ENCODE measurements at regions not wholly inside any gene's neighbourhood (a gene's known extent, or its start where the extent isn't known, plus 50 kb on each side); places are given as distances from the start of the nearest gene placed in this dataset.
"Not testable (repeated sequence)": the region's sequence is repeated elsewhere in the genome, so short reads cannot be mapped to it uniquely, and the experiment has no call there.

GRCh38 chr13:69094485-69094884 lies 1013.1 kb upstream of the ATXN8OS start:
- DNase-seq (ENCODE audit: low spot score), result no peak

DNA sequence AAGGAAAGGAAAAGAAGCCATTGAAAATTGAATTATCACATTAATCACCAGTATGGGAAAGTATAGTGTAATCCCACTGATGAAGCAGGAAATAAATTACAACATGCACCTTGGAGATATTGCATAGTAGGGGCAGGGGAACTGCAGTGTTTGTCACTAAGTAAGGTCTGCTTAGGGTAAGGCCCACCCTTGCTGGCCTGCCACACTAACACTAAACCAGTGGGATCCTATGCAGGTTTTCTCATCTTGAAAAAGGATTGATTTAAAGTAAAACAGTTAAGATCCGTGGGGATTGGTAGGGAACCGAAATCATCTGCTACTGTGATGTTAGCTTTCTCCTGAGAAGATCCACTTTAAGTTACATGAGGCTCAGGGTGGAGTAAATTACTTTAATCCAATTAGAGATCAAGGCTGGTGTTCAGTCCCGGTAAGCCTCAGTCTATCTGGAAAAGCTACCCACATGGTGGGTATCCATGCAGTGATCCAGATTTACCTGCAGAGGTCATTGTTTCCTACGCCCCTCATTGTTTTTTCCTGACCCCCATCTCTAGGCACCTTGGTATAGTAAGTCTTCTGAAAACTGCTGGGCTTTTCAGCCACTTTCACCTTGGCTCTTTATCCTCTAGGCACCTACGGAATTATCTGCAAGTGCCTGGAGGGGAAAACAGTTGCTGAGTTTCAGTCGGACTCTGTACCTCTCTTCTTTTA lies 1014.9 kb upstream of the ATXN8OS start:
- no peak for DNase-seq (ENCODE audit: low spot score)

- peak; percentile 43 for DNase-seq (ENCODE audit: low spot score)
Observed at GRCh38 chr13:69077267-69077666, 1030.4 kb upstream of the ATXN8OS start.

DNA sequence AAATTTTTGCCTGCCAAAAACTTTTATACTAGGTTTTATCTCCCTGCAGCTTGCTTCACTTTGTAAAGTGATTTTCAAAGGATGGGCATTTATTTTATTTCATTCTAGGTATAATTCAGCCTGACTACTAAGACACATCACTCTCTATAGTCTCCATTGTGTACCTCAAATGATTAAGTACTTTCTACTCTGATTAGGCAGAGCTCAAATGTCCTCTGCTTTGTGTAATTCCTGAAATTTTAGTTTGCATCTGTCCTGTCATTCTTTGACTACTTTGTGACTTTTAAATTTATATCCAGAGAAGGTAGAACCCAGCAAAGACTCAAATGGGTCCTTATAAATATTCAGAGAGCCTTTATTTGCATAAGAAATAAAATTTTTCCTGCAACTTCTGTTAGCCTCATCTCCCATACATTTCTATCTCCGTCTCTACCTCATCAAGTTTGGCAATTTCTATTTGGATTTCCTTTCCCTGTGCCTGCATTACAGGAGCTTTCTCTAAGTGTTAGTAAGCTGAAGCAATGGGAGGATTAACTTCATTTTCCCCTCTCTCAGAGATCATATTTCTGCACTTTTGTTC lies 1038.0 kb upstream of the ATXN8OS start:
- DNase-seq (ENCODE audit: low spot score), result no peak

GRCh38 chr13:69050696-69051095 lies 1056.9 kb upstream of the ATXN8OS start:
- no peak for DNase-seq (ENCODE audit: low spot score)

GRCh38 chr13:69044629-69045028 lies 1063.0 kb upstream of the ATXN8OS start:
- DNase-seq (ENCODE audit: low spot score), result no peak

DNA sequence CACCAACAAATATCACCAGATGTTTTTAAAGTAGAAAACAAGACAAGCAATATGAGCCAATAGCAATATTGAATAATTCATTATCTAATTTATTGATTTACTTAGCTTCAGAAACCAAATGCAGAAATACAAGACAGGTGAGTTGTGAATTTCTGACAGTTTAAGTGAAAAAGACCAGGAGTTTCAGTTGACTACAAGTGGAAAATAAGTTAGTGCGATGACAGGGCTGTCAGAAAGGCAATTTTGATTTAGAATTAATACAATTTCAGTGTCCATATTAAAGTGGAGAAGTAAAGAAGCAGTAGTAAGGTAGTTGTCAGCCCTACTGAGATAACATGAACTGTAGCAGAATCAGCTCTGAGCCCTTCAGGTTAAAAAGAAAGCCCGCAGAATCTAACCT lies 1066.7 kb upstream of the ATXN8OS start:
- no peak for DNase-seq (ENCODE audit: low spot score)

GRCh38 chr13:69035771-69036170 lies 1071.9 kb upstream of the ATXN8OS start:
- DNase-seq (ENCODE audit: low spot score), result no peak

DNA sequence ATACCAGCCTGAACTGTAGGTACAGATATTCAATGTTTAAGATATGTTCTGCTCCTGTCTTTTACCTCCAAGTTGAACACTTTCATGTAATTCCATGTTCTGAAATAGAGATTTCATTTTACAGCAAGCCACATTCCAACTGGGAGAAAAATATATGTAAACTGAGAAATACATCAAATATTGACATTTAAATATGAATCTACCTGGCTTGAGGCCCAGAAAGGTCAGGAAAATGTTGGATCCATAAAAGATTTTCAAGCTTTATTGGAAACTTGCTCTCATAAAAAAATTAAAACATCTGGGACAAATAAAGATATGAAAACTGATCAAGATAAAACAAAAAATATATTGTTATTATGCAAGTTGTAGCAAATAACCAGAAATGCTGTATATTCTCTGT lies 1078.7 kb upstream of the ATXN8OS start:
- no peak for DNase-seq (ENCODE audit: low spot score)

GRCh38 chr13:69020120-69020519 lies 1087.5 kb upstream of the ATXN8OS start:
- DNase-seq (ENCODE audit: low spot score), result no peak

DNA sequence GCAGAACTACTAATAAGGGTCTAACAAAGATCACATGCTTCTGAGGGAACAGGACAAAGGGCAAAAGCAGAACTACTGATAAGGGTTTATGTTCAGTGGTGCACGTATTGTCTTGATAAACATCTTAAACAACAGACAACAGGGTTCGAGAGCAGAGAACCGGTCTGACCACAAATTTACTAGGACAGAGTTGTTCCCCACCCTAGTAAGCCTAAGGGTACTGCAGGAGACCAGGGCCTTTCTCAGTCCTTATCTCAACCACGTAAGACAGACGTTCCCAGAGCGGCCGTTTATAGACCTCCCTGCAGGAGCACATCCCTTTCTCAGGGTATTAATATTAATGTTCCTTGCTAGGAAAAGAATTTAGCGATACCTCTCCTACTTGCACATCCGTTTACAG lies 1089.5 kb upstream of the ATXN8OS start:
- DNase-seq (ENCODE audit: low spot score), result not testable (repeated sequence)

GRCh38 chr13:69010789-69011188 lies 1096.8 kb upstream of the ATXN8OS start:
- no peak for DNase-seq (ENCODE audit: low spot score)

DNA sequence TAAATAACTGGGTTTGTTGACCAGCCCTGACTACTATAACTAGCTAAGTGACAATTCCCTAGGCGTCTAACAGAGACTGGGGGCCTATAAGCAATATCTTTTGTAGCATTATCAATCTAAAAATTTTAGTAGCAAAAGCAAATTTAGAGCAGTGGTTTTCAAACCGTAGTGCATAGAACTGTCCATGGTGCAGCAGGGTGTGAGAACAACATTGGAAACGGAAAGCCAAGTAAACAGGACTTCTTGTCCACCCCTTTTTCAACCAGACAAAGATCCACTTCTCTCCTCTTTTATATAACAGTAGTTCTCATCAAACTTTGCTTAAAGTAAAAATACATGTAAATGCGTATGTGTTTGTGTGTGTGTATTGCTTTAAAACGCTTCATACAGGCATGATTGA lies 1099.1 kb upstream of the ATXN8OS start:
- no peak for DNase-seq (ENCODE audit: low spot score)

DNA sequence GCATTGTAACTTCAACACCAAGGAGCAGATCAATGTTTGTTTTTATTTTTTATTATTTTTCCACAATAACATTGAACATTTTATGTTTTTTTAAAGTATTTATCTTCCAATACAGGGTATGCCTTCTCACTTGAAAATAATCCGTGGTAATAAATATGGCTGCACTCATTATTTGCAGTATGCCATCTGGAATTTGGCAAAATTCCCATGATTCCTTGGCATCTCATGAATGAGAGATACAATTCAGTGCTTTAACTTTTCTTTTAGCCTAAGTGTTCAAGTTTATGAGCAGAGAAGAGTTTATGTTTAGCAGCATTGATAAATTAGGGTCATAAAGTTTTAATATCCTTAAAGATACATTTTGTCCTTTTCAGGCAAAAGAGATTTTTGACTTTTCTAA lies 1109.6 kb upstream of the ATXN8OS start:
- DNase-seq (ENCODE audit: low spot score), result no peak

DNA sequence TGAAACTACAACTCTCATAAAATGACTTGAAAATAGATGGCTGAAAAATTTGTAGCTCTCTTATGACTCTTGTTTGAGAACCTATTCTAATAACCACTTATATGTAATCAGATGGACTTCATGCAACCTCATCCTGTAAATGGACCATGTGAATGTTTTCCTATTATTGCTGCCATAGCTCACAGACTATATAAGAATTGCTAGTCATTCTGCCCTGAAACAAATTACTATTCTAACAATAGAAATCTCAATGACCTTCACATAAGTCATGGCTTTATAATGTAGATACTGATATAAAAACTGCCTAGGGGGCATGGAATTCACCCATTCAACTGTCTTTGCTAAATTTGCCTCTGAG lies 1111.0 kb upstream of the ATXN8OS start:
- no peak for DNase-seq (ENCODE audit: low spot score)

DNA sequence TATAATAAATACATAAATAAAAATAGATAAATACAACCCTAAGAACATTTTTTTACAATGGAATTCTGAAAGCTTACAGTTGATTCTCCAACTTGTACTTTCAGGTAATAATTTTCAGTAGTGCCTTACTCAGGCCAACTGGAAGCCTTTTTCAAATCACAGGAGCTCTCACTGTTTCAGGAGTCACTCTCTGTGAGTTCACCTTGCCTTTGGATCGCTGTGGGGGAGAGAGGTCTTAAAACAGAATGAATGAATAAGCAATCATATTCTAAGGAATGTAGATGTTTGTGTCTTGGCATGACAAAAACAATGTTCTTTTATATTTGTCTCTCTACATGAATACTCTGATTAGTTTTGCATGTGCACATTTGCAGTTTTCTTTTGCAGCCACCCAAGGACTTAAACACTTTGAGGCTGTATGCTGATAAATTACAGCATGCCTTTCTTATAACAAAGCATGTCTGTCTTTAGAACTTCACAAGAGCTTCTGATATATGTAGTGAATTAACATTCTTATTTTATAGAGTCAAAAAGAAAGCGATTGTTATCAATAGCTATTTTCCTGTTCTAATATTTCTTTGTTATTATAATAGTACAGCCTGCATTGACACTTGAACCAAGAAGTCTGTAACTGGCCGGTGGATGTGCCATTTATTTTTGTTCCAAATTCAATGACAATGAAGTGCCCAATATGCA lies 1111.5 kb upstream of the ATXN8OS start:
- DNase-seq (ENCODE audit: low spot score), result no peak

- DNase-seq (ENCODE audit: low spot score), result no peak
Observed at GRCh38 chr13:68993154-68993553, 1114.5 kb upstream of the ATXN8OS start.

- DNase-seq (ENCODE audit: low spot score), result no peak
Observed at GRCh38 chr13:68988176-68988575, 1119.5 kb upstream of the ATXN8OS start.

GRCh38 chr13:68987585-68987984 lies 1120.0 kb upstream of the ATXN8OS start:
- no peak for DNase-seq (ENCODE audit: low spot score)

- DNase-seq (ENCODE audit: low spot score), result no peak
Observed at GRCh38 chr13:68984688-68985319, 1122.8 kb upstream of the ATXN8OS start.

DNA sequence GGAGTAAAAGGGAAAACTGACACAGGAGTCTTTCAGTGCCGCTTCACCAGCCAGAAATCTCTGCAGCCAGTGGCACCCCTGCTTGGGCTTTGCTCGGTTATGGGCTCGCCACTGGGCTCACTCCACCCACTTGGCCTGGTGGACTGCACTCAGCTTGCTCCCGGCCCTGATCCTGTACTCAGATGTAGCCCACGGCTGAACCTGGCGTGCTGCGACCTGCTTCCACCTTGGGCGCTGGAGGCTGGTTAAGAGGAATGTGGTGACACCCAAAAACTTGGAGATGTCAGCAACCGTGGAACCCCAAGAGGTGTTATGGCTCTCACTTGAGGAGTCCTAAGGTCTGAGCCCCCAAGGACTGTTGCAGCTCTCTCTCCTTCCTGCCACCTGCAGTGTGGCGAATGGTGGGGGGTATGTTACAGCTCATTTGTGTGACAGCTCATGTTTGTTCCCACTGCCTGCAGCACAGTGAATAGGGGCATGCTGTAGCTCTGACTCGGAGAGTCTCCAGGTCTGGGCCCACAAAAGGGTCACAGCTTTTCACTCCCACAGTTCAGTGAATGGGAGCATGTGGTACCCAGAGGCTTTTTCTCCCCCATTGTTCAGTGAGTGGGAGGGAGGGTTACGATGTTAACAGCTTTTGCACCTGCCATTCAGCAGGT lies 1124.5 kb upstream of the ATXN8OS start:
- no peak for DNase-seq (ENCODE audit: low spot score)

- no peak for DNase-seq (ENCODE audit: low spot score)
Observed at GRCh38 chr13:68976287-68976686, 1131.3 kb upstream of the ATXN8OS start.

GRCh38 chr13:68970532-68970931 lies 1137.1 kb upstream of the ATXN8OS start:
- DNase-seq (ENCODE audit: low spot score), result no peak

All from kidney capillary endothelial cell (primary cell).